H9 (cell line): ENCODE measurements at regions not wholly inside any gene's neighbourhood (a gene's known extent, or its start where the extent isn't known, plus 50 kb on each side); places are given as distances from the start of the nearest gene placed in this dataset.

Experiments used
- DNase-seq: peaks from one replicate; pipeline ENCODE4 v3.0.0-alpha.2; 2017
- H2AFZ ChIP-seq: one replicate; pipeline ENCODE4 v1.6.1; 2013; ENCODE audit warnings: mild to moderate bottlenecking, low read length, control low read depth, moderate library complexity
- H2AK5ac ChIP-seq: 2 replicates; pipeline ENCODE4 v1.6.1; 2013; ENCODE audit warnings: low read length, control low read depth, mixed read lengths; ENCODE audit not compliant: insufficient read length
- H2BK120ac ChIP-seq: one replicate; pipeline ENCODE4 v1.6.1; 2013; ENCODE audit warnings: low read depth, mild to moderate bottlenecking, low read length, control low read depth, inconsistent platforms; ENCODE audit not compliant: poor library complexity, severe bottlenecking
- H2BK12ac ChIP-seq: 2 replicates; pipeline ENCODE4 v1.6.1; 2013; ENCODE audit warnings: low read length, control low read depth, mixed read lengths, low read depth; ENCODE audit not compliant: insufficient read length
- H2BK15ac ChIP-seq: 2 replicates; pipeline ENCODE4 v1.6.1; 2013; ENCODE audit warnings: low read depth, low read length, control low read depth
- H2BK20ac ChIP-seq: one replicate; pipeline ENCODE4 v1.6.1; 2013; ENCODE audit warnings: low read depth, mild to moderate bottlenecking, low read length, control low read depth, inconsistent platforms; ENCODE audit not compliant: poor library complexity, severe bottlenecking
- H2BK5ac ChIP-seq: 2 replicates; pipeline ENCODE4 v1.6.1; 2013; ENCODE audit warnings: low read length, control low read depth, mixed read lengths; ENCODE audit not compliant: insufficient read length
- H3K14ac ChIP-seq: 2 replicates; pipeline ENCODE4 v1.6.1; 2013; ENCODE audit warnings: low read length, control low read depth; ENCODE audit not compliant: insufficient read depth
- H3K18ac ChIP-seq: 2 replicates; pipeline ENCODE4 v1.6.1; 2013; ENCODE audit warnings: low read depth, mild to moderate bottlenecking, mixed read lengths, low read length, control low read depth; ENCODE audit not compliant: insufficient read length
- H3K23ac ChIP-seq: 2 replicates; pipeline ENCODE4 v1.6.1; 2013; ENCODE audit warnings: low read length, control low read depth, mixed read lengths, low read depth; ENCODE audit not compliant: insufficient read length
- H3K23me2 ChIP-seq: 2 replicates; pipeline ENCODE4 v1.6.1; 2013; ENCODE audit warnings: low read depth, mild to moderate bottlenecking, mixed read lengths, low read length, control low read depth; ENCODE audit not compliant: insufficient read length, poor library complexity, severe bottlenecking
- H3K27ac ChIP-seq: 2 replicates; pipeline ENCODE4 v1.5.1; 2013; ENCODE audit warnings: low read length, control low read depth, mixed read lengths, low read depth; ENCODE audit not compliant: insufficient read length
- H3K27me3 ChIP-seq: 2 replicates; pipeline ENCODE4 v1.6.1; 2013; ENCODE audit warnings: low read length, control low read depth, inconsistent platforms; ENCODE audit not compliant: insufficient read depth
- H3K4ac ChIP-seq: 2 replicates; pipeline ENCODE4 v1.6.1; 2013; ENCODE audit warnings: low read depth, mild to moderate bottlenecking, control low read depth, inconsistent platforms, low read length, moderate library complexity
- H3K4me1 ChIP-seq: 2 replicates; pipeline ENCODE4 v1.6.1; 2013; ENCODE audit warnings: low read length, control low read depth, inconsistent platforms; ENCODE audit not compliant: insufficient read depth
- H3K4me2 ChIP-seq: 2 replicates; pipeline ENCODE4 v1.6.1; 2013; ENCODE audit warnings: low read length, control low read depth, mixed read lengths; ENCODE audit not compliant: insufficient read length, insufficient read depth
- H3K56ac ChIP-seq: 2 replicates; pipeline ENCODE4 v1.6.1; 2013; ENCODE audit warnings: low read depth, mild to moderate bottlenecking, mixed read lengths, low read length, control low read depth; ENCODE audit not compliant: insufficient read length
- H3K79me1 ChIP-seq: 2 replicates; pipeline ENCODE4 v1.6.1; 2013; ENCODE audit warnings: low read depth, mild to moderate bottlenecking, moderate library complexity, low read length, control low read depth, inconsistent platforms; ENCODE audit not compliant: insufficient read depth, poor library complexity, severe bottlenecking
- H3K79me2 ChIP-seq: 2 replicates; pipeline ENCODE4 v1.6.1; 2013; ENCODE audit warnings: low read length, control low read depth, inconsistent platforms; ENCODE audit not compliant: insufficient read depth
- H3K9ac ChIP-seq: 2 replicates; pipeline ENCODE4 v1.6.1; 2013; ENCODE audit warnings: low read length, control low read depth, mixed read lengths; ENCODE audit not compliant: insufficient read length; ENCODE audit errors: extremely low read depth
- H3K9me3 ChIP-seq: one replicate; pipeline ENCODE4 v1.6.1; 2013; ENCODE audit warnings: low read depth, low read length, inconsistent platforms; ENCODE audit not compliant: control insufficient read depth
- H3T11ph ChIP-seq: one replicate; pipeline ENCODE4 v1.6.1; 2013; ENCODE audit warnings: mild to moderate bottlenecking, low read length, control low read depth, inconsistent platforms
- H4K20me1 ChIP-seq: one replicate; pipeline ENCODE4 v1.6.1; 2013; ENCODE audit not compliant: control insufficient read depth, insufficient read length, insufficient read depth
- H4K5ac ChIP-seq: 2 replicates; pipeline ENCODE4 v1.6.1; 2013; ENCODE audit warnings: low read depth, mild to moderate bottlenecking, mixed read lengths, low read length, control low read depth; ENCODE audit not compliant: insufficient read length
- H4K8ac ChIP-seq: replicated peaks from 2 replicates; pipeline ENCODE4 v1.6.1; 2013; ENCODE audit warnings: low read length, control low read depth, mixed read lengths, low read depth; ENCODE audit not compliant: insufficient read length
- H4K91ac ChIP-seq: 2 replicates; pipeline ENCODE4 v1.6.1; 2013; ENCODE audit warnings: low read depth, mild to moderate bottlenecking, moderate library complexity, mixed read lengths, low read length, control low read depth; ENCODE audit not compliant: insufficient read length
- H3K27ac Mint-ChIP-seq, 3 experiments: 2 replicates in 2 of 3; 3 replicates in 1 of 3; pipeline ENCODE4 v1.8.0; 2020 to 2021; ENCODE audit warnings: mixed read lengths in 3 of 3, mild to moderate bottlenecking in 1 of 3, moderate library complexity in 1 of 3
- H3K27me3 Mint-ChIP-seq: 2 replicates; pipeline ENCODE4 v1.8.0; 2021; ENCODE audit warnings: low read depth, mild to moderate bottlenecking, moderate library complexity, mixed read lengths
- H3K36me3 Mint-ChIP-seq, 3 experiments: 2 replicates in 2 of 3; 3 replicates in 1 of 3; pipeline ENCODE4 v1.8.0; 2020 to 2021; ENCODE audit warnings: low read depth in 3 of 3, mixed read lengths in 3 of 3; ENCODE audit not compliant: insufficient read depth in 1 of 3
- H3K4me1 Mint-ChIP-seq, 2 experiments: 2 replicates each; pipeline ENCODE4 v1.8.0; 2020; ENCODE audit warnings: mixed read lengths in 2 of 2
- H3K4me3 Mint-ChIP-seq, 2 experiments: 2 replicates in 1 of 2; 3 replicates in 1 of 2; pipeline ENCODE4 v1.8.0; 2020 to 2021; ENCODE audit warnings: mild to moderate bottlenecking in 2 of 2, mixed read lengths in 2 of 2, moderate library complexity in 1 of 2
- H3K9me3 Mint-ChIP-seq, 2 experiments: 2 replicates in 1 of 2; 3 replicates in 1 of 2; pipeline ENCODE4 v1.8.0; 2020; ENCODE audit warnings: mild to moderate bottlenecking in 2 of 2, mixed read lengths in 2 of 2, moderate library complexity in 1 of 2
- CTCF ChIP-seq: fragments of 200-600 bp; sonication (generic); conservative IDR thresholded peaks from 3 replicates; pipeline ENCODE4 v1.8.0; 2021; ENCODE audit warnings: antibody characterized with exemption, mild to moderate bottlenecking
- WGBS: extraction: QIAGEN DNeasy Blood & Tissue Kit; methylation state at CpG from one replicate; pipeline ENCODE4 v1.1.7; 2013; ENCODE audit warnings: missing lambda C conversion rate, low lambda C conversion rate, mixed read lengths; ENCODE audit not compliant: insufficient read length; ENCODE audit errors: extremely low coverage; 5-methylcytosine and 5-hydroxymethylcytosine counted together

GRCh38 chr16:49012961-49013726, 268.5 kb downstream of the CBLN1 start:
- H4K5ac ChIP-seq: no peak overlapping the region
- no peaks in the 10 kb centered on the region for H3K9me3 ChIP-seq
- no peak overlapping the region for H2BK120ac ChIP-seq
- no CpG with 5 or more reads among the region's 21 CpGs for WGBS
- H3K4me2 ChIP-seq: no peak overlapping the region
- H3T11ph ChIP-seq: no peak overlapping the region
- H3K27ac ChIP-seq: no peak overlapping the region
- no peak for DNase-seq
- peak overlapping the region; percentile 23; the same call in 1 of the 2 replicates for H3K14ac ChIP-seq
- no peak overlapping the region for H2AK5ac ChIP-seq
- no peak for TF ChIP-seq CTCF
- no peak overlapping the region for H4K91ac ChIP-seq
- H3K79me2 ChIP-seq: no peaks in the 10 kb centered on the region
- no peaks in the 10 kb centered on the region; the same call in 1 of the 2 replicates for H3K4me1 ChIP-seq
- no peak overlapping the region for H3K27ac Mint-ChIP-seq
- no peak overlapping the region for H3K4me3 Mint-ChIP-seq
- H3K9me3 Mint-ChIP-seq: no peaks in the 10 kb centered on the region; a peak in 2 of 5 replicates
- no peak overlapping the region for H3K9ac ChIP-seq
- no peak overlapping the region for H2BK20ac ChIP-seq
- no peak overlapping the region for H3K18ac ChIP-seq
- no peak overlapping the region for H3K4ac ChIP-seq
- H3K27me3 Mint-ChIP-seq: peaks cover 18% of the 10 kb centered on the region
- no peaks in the 10 kb centered on the region for H4K20me1 ChIP-seq
- H3K4me1 Mint-ChIP-seq: peaks cover 14 to 19% of the 10 kb centered on the region in 2 experiments
- H3K23me2 ChIP-seq: no peaks in the 10 kb centered on the region
- H3K36me3 Mint-ChIP-seq: peaks cover 0 to 1% (median 0%) of the 10 kb centered on the region in 3 experiments; a peak in 1 of 7 replicates
- no peak overlapping the region for H3K23ac ChIP-seq
- no peaks in the 10 kb centered on the region for H3K27me3 ChIP-seq
- H2AFZ ChIP-seq: no peak overlapping the region
- no peak overlapping the region for H3K56ac ChIP-seq
- H4K8ac ChIP-seq: no peak overlapping the region
- H2BK12ac ChIP-seq: no peak overlapping the region
- H3K79me1 ChIP-seq: no peaks in the 10 kb centered on the region
- no peak overlapping the region for H2BK5ac ChIP-seq
- H2BK15ac ChIP-seq: no peak overlapping the region
